ENCODE measurements at regions not wholly inside any gene's neighbourhood (a gene's known extent, or its start where the extent isn't known, plus 50 kb on each side); places are given as distances from the start of the nearest gene placed in this dataset.
"Not testable (repeated sequence)": the region's sequence is repeated elsewhere in the genome, so short reads cannot be mapped to it uniquely, and the experiment has no call there.

DNA sequence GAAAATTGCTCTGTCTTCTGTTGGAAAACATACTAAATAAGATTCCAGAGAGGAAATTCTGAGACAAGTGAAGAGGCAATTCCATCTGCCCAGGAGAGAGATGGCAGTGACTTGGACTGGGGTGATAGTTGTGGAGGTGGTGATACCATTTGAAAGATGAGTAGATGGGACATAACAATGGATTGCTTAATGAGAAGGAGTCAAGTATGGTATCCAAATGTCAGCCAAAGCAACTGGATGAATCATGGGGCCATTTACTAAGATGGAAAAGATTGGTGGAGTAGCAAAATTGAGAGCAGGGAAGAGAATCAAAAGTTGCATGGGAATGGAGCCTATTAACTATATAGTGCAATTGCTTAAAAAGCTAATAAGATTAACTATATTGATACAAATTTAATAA, 222.1 kb downstream of the ETAA1 start:
- ChIA-PET CTCF (no interaction called here), RAD21 (ENCODE audit: unreplicated experiment) (no interaction called here), POLR2A (no interaction called here), SMC1A (ENCODE audit: uncharacterized antibody, unreplicated experiment) (no interaction called here)
- H3K79me2 ChIP-seq (ENCODE audit: control insufficient read depth, insufficient read depth, low read length): no peaks in the 10 kb centered on the region
- H4K20me1 ChIP-seq (ENCODE audit: control insufficient read depth, insufficient read depth): no peaks in the 10 kb centered on the region
- no peaks in the 10 kb centered on the region for H3K9me3 ChIP-seq (replicated peaks; ENCODE audit: control insufficient read depth, insufficient read depth, low read length)
- in situ Hi-C loops (cut with MboI) (no loop called here), intact Hi-C loops (cut with micrococcal nuclease; ENCODE audit: unreplicated experiment) (no loop called here)
- H3K36me3 ChIP-seq (ENCODE audit: control insufficient read depth in 2 of 2, insufficient read depth in 2 of 2, low read length in 1 of 2): no peaks in the 10 kb centered on the region
- ATAC-seq (no peak), DNase-seq (ENCODE audit: low read depth, low spot score) (no peak), FAIRE-seq (no peak)
- BruUV-seq (replicated peaks): no TSS peak
- no peaks in the 10 kb centered on the region for H3K27me3 ChIP-seq (replicated peaks in 1 of 2; ENCODE audit: control insufficient read depth in 2 of 2, insufficient read depth in 2 of 2, low read length in 1 of 2)
- TF ChIP-seq ZNF274 (IDR thresholded peaks at IDR 0.05; ENCODE audit: insufficient read depth, insufficient read length): no peak
- TF ChIP-seq IRF4 (IDR thresholded peaks at IDR 0.05; ENCODE audit: low read depth, low read length): no peak
- no peak for TF ChIP-seq ETV6 (conservative IDR thresholded peaks at IDR 0.05 in 1 of 2, IDR thresholded peaks at IDR 0.05 in 1 of 2; ENCODE audit: borderline replicate concordance in 1 of 2, low read depth in 1 of 2)
- no peak for TF ChIP-seq RBBP5 (conservative IDR thresholded peaks at IDR 0.05)
- TF ChIP-seq SIN3A (IDR thresholded peaks at IDR 0.05; ENCODE audit: low read depth, low read length): no peak
- no peak for TF ChIP-seq WRNIP1 (IDR thresholded peaks at IDR 0.05; ENCODE audit: borderline replicate concordance, low read depth, low read length)
- TF ChIP-seq, protein P1, sequence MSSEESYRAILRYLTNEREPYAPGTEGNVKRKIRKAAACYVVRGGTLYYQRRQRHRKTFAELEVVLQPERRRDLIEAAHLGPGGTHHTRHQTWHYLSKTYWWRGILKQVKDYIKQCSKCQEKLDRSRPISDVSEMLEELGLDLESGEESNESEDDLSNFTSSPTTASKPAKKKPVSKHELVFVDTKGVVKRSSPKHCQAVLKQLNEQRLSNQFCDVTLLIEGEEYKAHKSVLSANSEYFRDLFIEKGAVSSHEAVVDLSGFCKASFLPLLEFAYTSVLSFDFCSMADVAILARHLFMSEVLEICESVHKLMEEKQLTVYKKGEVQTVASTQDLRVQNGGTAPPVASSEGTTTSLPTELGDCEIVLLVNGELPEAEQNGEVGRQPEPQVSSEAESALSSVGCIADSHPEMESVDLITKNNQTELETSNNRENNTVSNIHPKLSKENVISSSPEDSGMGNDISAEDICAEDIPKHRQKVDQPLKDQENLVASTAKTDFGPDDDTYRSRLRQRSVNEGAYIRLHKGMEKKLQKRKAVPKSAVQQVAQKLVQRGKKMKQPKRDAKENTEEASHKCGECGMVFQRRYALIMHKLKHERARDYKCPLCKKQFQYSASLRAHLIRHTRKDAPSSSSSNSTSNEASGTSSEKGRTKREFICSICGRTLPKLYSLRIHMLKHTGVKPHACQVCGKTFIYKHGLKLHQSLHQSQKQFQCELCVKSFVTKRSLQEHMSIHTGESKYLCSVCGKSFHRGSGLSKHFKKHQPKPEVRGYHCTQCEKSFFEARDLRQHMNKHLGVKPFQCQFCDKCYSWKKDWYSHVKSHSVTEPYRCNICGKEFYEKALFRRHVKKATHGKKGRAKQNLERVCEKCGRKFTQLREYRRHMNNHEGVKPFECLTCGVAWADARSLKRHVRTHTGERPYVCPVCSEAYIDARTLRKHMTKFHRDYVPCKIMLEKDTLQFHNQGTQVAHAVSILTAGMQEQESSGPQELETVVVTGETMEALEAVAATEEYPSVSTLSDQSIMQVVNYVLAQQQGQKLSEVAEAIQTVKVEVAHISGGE (CRISPR knock-in tag; IDR thresholded peaks at IDR 0.05): no peak
- TF ChIP-seq FOXM1 (IDR thresholded peaks at IDR 0.05; ENCODE audit: low read depth, low read length): no peak
- TF ChIP-seq SPI1 (IDR thresholded peaks at IDR 0.05; ENCODE audit: borderline replicate concordance, insufficient read depth, low read depth, low read length): no peak
- TF ChIP-seq RELA (IDR thresholded peaks at IDR 0.05; ENCODE audit: borderline replicate concordance, partially characterized antibody): no peak
- TF ChIP-seq, protein P2, sequence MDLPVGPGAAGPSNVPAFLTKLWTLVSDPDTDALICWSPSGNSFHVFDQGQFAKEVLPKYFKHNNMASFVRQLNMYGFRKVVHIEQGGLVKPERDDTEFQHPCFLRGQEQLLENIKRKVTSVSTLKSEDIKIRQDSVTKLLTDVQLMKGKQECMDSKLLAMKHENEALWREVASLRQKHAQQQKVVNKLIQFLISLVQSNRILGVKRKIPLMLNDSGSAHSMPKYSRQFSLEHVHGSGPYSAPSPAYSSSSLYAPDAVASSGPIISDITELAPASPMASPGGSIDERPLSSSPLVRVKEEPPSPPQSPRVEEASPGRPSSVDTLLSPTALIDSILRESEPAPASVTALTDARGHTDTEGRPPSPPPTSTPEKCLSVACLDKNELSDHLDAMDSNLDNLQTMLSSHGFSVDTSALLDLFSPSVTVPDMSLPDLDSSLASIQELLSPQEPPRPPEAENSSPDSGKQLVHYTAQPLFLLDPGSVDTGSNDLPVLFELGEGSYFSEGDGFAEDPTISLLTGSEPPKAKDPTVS (IDR thresholded peaks at IDR 0.05; ENCODE audit: low read depth, low read length): no peak
- no peak overlapping the region for H3K4me3 ChIP-seq
- H3K4me2 ChIP-seq (ENCODE audit: control insufficient read depth, insufficient read depth): no peak overlapping the region
- no peaks in the 10 kb centered on the region for H3K4me1 ChIP-seq (ENCODE audit: control insufficient read depth, insufficient read depth, low read length)
- no peak overlapping the region for H3K27ac ChIP-seq (ENCODE audit: control insufficient read depth, insufficient read depth)
- H3K9ac ChIP-seq (ENCODE audit: control insufficient read depth, insufficient read depth, low read length): no peak overlapping the region
- no peak overlapping the region for H2AFZ ChIP-seq (ENCODE audit: control insufficient read depth, low read depth, low read length)

DNA sequence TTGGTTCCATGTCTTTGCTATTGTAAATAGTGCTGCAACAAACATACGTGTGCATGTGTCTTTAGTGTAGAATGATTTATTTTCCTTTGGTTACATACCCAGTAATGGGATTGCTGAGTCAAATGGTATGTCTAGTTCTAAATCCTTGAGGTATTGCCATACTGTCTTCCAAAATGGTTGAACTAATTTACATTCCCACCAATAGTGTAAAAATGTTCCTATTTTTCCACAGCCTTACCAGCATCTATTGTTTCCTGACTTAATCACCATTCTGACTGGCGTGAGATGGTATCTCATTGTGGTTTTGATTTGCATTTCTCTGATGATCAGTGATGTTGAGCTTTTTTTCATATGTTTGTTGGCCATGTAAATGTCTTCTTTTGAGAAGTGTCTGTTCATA, 226.6 kb downstream of the ETAA1 start:
- H2AFZ ChIP-seq (ENCODE audit: control insufficient read depth, low read depth, low read length); BruUV-seq (replicated peaks); ATAC-seq; in situ Hi-C loops (cut with MboI); intact Hi-C loops (cut with micrococcal nuclease; ENCODE audit: unreplicated experiment); H3K4me1 ChIP-seq (ENCODE audit: control insufficient read depth, insufficient read depth, low read length); H3K27me3 ChIP-seq (replicated peaks in 1 of 2; ENCODE audit: control insufficient read depth in 2 of 2, insufficient read depth in 2 of 2, low read length in 1 of 2); DNase-seq (ENCODE audit: low read depth, low spot score); POLR2A ChIA-PET; H3K9ac ChIP-seq (ENCODE audit: control insufficient read depth, insufficient read depth, low read length); H3K4me3 ChIP-seq; H3K36me3 ChIP-seq (ENCODE audit: control insufficient read depth in 2 of 2, insufficient read depth in 2 of 2, low read length in 1 of 2); H3K9me3 ChIP-seq (replicated peaks; ENCODE audit: control insufficient read depth, insufficient read depth, low read length); FAIRE-seq; H4K20me1 ChIP-seq (ENCODE audit: control insufficient read depth, insufficient read depth); CTCF ChIA-PET; H3K79me2 ChIP-seq (ENCODE audit: control insufficient read depth, insufficient read depth, low read length); SMC1A ChIA-PET (ENCODE audit: uncharacterized antibody, unreplicated experiment); H3K27ac ChIP-seq (ENCODE audit: control insufficient read depth, insufficient read depth); H3K4me2 ChIP-seq (ENCODE audit: control insufficient read depth, insufficient read depth); RAD21 ChIA-PET (ENCODE audit: unreplicated experiment): not testable (repeated sequence)
- 42% methylated on average over 2 of the region's 2 CpGs for WGBS (ENCODE audit: insufficient coverage, insufficient replicate concordance, low lambda C conversion rate, missing lambda C conversion rate)

All from GM12878 (cell line).